Keratinocyte (primary cell): ENCODE measurements at regions not wholly inside any gene's neighbourhood (a gene's known extent, or its start where the extent isn't known, plus 50 kb on each side); places are given as distances from the start of the nearest gene placed in this dataset.

ENCODE experiments used
- DNase-seq: peaks from one replicate; pipeline ENCODE4 v3.0.0-alpha.2; 2011; ENCODE audit warnings: low read depth, missing footprints, low spot score
- FAIRE-seq: peaks from 2 replicates; lab custom pipeline; 2011; peaks lifted over from hg19 to GRCh38; lab: Jason Lieb, UNC
- H2AFZ ChIP-seq: 2 replicates; pipeline ENCODE4 v1.6.0; 2012; ENCODE audit warnings: low read length, control low read depth, inconsistent platforms; ENCODE audit not compliant: control insufficient read depth
- H3K27ac ChIP-seq: 2 replicates; pipeline ENCODE4 v1.5.1; 2011; ENCODE audit warnings: low read length; ENCODE audit not compliant: control insufficient read depth, insufficient read depth
- H3K27me3 ChIP-seq: 3 replicates; pipeline ENCODE4 v1.6.0; 2011; ENCODE audit warnings: low read length; ENCODE audit not compliant: control insufficient read depth, insufficient read depth; ENCODE audit errors: extremely low read depth
- H3K36me3 ChIP-seq, 2 experiments: 2 replicates in 1 of 2; 3 replicates in 1 of 2; pipeline ENCODE4 v1.5.1; 2011; ENCODE audit warnings: low read length in 2 of 2, mild to moderate bottlenecking in 1 of 2; ENCODE audit not compliant: control insufficient read depth in 2 of 2, insufficient read depth in 2 of 2; ENCODE audit errors: extremely low read depth in 1 of 2
- H3K4me1 ChIP-seq: 3 replicates; pipeline ENCODE4 v1.5.1; 2011; ENCODE audit warnings: low read length; ENCODE audit not compliant: control insufficient read depth, insufficient read depth; ENCODE audit errors: extremely low read depth
- H3K4me2 ChIP-seq: 3 replicates; pipeline ENCODE4 v1.6.0; 2011; ENCODE audit warnings: low read depth, low read length; ENCODE audit not compliant: control insufficient read depth, insufficient read depth; ENCODE audit errors: extremely low read depth
- H3K4me3 ChIP-seq, 3 experiments: fragments of 200-600 bp in 1 of 3; sonication (generic) in 1 of 3; 2 replicates in 2 of 3; 3 replicates in 1 of 3; pipeline ENCODE4 v1.5.1; 2011 to 2016; ENCODE audit warnings: low read length in 3 of 3, mild to moderate bottlenecking in 3 of 3, control low read depth in 2 of 3, inconsistent platforms in 1 of 3, low read depth in 1 of 3, mixed read lengths in 1 of 3, mixed run types in 1 of 3, moderate library complexity in 1 of 3; ENCODE audit not compliant: control insufficient read depth in 2 of 3, insufficient read depth in 2 of 3; ENCODE audit errors: extremely low read depth in 1 of 3
- H3K79me2 ChIP-seq: 2 replicates; pipeline ENCODE4 v1.6.0; 2012; ENCODE audit warnings: low read length; ENCODE audit not compliant: control insufficient read depth, insufficient read depth
- H3K9ac ChIP-seq: 3 replicates; pipeline ENCODE4 v1.6.0; 2011; ENCODE audit warnings: low read length; ENCODE audit not compliant: control insufficient read depth, insufficient read depth; ENCODE audit errors: extremely low read depth
- H3K9me1 ChIP-seq: 3 replicates; pipeline ENCODE4 v1.6.0; 2011; ENCODE audit warnings: low read length; ENCODE audit not compliant: control insufficient read depth, insufficient read depth; ENCODE audit errors: extremely low read depth
- H3K9me3 ChIP-seq: 2 replicates; pipeline ENCODE4 v1.5.1; 2012; ENCODE audit warnings: low read depth, low read length; ENCODE audit not compliant: control insufficient read depth
- H4K20me1 ChIP-seq: 3 replicates; pipeline ENCODE4 v1.6.0; 2011; ENCODE audit warnings: low read length; ENCODE audit not compliant: control insufficient read depth, insufficient read depth; ENCODE audit errors: extremely low read depth
- CTCF ChIP-seq, 3 experiments: IDR thresholded peaks in 1 of 3; conservative IDR thresholded peaks in 1 of 3; optimal IDR thresholded peaks in 1 of 3; 2 replicates in 2 of 3; 3 replicates in 1 of 3; pipeline versions ENCODE3 to v1.5.1; 2011; ENCODE audit warnings: low read length in 3 of 3, mild to moderate bottlenecking in 3 of 3, moderate library complexity in 2 of 3, control low read depth in 1 of 3, inconsistent platforms in 1 of 3; ENCODE audit not compliant: insufficient read depth in 2 of 3; ENCODE audit errors: extremely low read depth in 1 of 3
- EZH2 ChIP-seq: IDR thresholded peaks from one replicate; pipeline ENCODE4 v1.6.1; 2012; ENCODE audit warnings: inconsistent platforms, mild to moderate bottlenecking, low read length, moderate library complexity
- dilution Hi-C: fragments of 300-500 bp; cut with MboI; formaldehyde crosslinking; loops from one replicate; pipeline ENCODE4 v1.7.0; 2020; ENCODE audit warnings: low sequenced_read_pairs; ENCODE audit not compliant: extremely low pct_ligation_motif_present

DNA sequence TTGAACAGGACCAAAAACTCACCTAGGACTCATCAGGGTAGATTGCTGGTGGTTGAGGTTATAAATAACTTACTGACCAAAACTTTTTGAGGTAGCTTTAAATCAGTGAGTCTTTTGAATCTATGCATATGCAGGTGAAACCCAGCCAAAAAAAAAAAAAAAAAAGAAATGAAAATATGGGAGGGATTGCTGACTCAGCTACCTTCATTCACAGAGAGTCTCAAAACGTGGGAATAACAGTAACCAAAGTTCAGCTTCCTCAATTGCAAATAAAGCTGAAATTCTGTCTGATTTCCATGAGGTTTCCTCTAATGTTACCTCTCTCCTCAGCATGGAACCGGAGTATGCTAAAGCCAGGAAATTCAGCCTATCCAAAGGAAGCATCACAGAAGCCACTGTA lies 95.2 kb upstream of the SEMA6D start:
- Histone ChIP-seq H4K20me1 (no peaks in the 10 kb centered on the region), H3K9me3 (no peaks in the 10 kb centered on the region), H2AFZ (no peak overlapping the region), H3K27me3 (no peaks in the 10 kb centered on the region), H3K36me3 (no peaks in the 10 kb centered on the region), H3K4me2 (no peak overlapping the region), H3K9ac (no peak overlapping the region), H3K4me3 (no peak overlapping the region), H3K79me2 (no peaks in the 10 kb centered on the region), H3K27ac (no peak overlapping the region), H3K9me1 (no peaks in the 10 kb centered on the region), H3K4me1 (peaks cover 18% of the 10 kb centered on the region)
- TF ChIP-seq CTCF (optimal IDR thresholded peaks at IDR 0.05 in 1 of 3, IDR thresholded peaks at IDR 0.05 in 1 of 3, conservative IDR thresholded peaks at IDR 0.05 in 1 of 3; ENCODE audit: extremely low read depth in 1 of 3, insufficient read depth in 2 of 3, low read length in 3 of 3) (no peak), EZH2 (no peak)
- DNase-seq, result no peak
- FAIRE-seq, result no peak
- dilution Hi-C loops, result no loop called here

DNA sequence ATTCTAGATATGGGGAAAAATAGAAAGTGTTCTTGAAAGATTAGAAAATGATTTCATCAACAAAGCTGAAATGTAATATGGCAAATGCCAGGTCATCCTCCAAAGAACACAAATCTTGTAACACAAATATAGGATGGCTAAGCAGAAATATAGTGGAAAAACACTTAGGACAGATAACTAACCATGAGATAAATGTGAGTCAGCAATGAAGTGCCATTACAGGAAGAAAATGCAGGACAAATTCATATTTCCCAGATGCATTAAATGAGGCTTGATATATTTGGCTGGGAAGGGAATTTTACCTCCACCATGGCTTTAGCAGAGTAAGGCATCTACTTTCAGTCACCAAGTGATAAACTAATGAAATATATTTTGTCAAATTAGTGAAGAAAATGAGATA lies 92.8 kb upstream of the SEMA6D start:
- no peaks in the 10 kb centered on the region for H3K9me3 ChIP-seq
- no peak overlapping the region for H2AFZ ChIP-seq
- H3K27ac ChIP-seq, result no peak overlapping the region
- peaks cover 18% of the 10 kb centered on the region for H3K4me1 ChIP-seq
- dilution Hi-C loops, result no loop called here
- no peak overlapping the region for H3K4me3 ChIP-seq
- H3K36me3 ChIP-seq, result no peaks in the 10 kb centered on the region
- H3K9ac ChIP-seq, result no peak overlapping the region
- TF ChIP-seq EZH2, result no peak
- TF ChIP-seq CTCF (optimal IDR thresholded peaks at IDR 0.05 in 1 of 3, IDR thresholded peaks at IDR 0.05 in 1 of 3, conservative IDR thresholded peaks at IDR 0.05 in 1 of 3; ENCODE audit: extremely low read depth in 1 of 3, insufficient read depth in 2 of 3, low read length in 3 of 3), result no peak
- H4K20me1 ChIP-seq, result no peaks in the 10 kb centered on the region
- H3K4me2 ChIP-seq, result no peak overlapping the region
- no peaks in the 10 kb centered on the region for H3K9me1 ChIP-seq
- no peak for DNase-seq
- no peaks in the 10 kb centered on the region for H3K79me2 ChIP-seq
- H3K27me3 ChIP-seq, result no peaks in the 10 kb centered on the region
- no peak for FAIRE-seq
